VCaP (cell line): ENCODE measurements at regions not wholly inside any gene's neighbourhood (a gene's known extent, or its start where the extent isn't known, plus 50 kb on each side); places are given as distances from the start of the nearest gene placed in this dataset.
A peak's percentile ranks its signal among the peaks of the same experiment; 100 is the strongest.
"Not testable (repeated sequence)": the region's sequence is repeated elsewhere in the genome, so short reads cannot be mapped to it uniquely, and the experiment has no call there.

Experiments used
- H3K27ac ChIP-seq: fragments of 450-650 bp; 2 replicates; pipeline ENCODE4 v1.5.1; 2017
- TF ChIP-seq, protein P1 (sequence below): fragments of 450-650 bp; conservative IDR thresholded peaks from 2 replicates; pipeline ENCODE4 v1.5.1; 2017; ENCODE audit warnings: mild to moderate bottlenecking, moderate library complexity

DNA sequence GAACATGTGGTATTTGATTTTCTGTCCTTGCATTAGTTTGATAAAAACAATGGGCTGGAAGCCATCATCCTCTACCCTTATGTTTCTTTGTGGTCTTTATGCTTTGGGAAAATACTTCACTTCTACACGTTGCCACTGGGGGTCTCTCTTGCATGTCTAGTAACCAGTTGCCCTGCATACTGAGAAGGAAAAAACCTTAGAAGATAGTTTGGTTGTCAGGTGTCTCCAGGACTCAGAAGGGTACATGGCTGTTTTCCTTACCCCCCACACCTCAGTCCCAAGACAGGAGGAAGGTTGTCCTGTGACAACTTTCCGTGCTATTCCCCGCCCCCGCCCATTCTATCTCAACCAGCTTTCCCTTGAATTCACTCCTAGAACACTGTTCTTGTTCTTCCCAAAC lies 62.1 kb upstream of the LANCL3 start:
- H3K27ac ChIP-seq: no peak overlapping the region
- TF ChIP-seq, protein P1, sequence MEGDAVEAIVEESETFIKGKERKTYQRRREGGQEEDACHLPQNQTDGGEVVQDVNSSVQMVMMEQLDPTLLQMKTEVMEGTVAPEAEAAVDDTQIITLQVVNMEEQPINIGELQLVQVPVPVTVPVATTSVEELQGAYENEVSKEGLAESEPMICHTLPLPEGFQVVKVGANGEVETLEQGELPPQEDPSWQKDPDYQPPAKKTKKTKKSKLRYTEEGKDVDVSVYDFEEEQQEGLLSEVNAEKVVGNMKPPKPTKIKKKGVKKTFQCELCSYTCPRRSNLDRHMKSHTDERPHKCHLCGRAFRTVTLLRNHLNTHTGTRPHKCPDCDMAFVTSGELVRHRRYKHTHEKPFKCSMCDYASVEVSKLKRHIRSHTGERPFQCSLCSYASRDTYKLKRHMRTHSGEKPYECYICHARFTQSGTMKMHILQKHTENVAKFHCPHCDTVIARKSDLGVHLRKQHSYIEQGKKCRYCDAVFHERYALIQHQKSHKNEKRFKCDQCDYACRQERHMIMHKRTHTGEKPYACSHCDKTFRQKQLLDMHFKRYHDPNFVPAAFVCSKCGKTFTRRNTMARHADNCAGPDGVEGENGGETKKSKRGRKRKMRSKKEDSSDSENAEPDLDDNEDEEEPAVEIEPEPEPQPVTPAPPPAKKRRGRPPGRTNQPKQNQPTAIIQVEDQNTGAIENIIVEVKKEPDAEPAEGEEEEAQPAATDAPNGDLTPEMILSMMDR: peak; percentile 67

DNA sequence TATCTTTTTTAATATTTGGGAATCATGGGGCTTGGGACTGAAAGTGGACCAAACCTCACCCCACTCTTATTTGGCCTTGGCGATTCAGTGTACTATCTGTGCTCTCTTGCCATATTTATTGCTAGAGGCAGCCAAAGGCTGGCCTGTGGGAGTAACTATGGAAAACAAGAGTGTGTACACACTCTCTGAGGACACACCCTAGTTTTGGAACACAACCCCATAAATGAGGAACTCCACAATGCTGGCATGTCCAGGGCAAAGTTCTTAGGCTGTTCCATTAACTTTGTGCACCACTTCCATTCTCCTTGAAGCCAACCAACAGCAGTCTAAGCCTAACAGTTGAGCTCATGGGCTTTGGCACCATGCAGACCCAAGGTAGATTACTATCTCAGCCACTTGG lies 54.9 kb upstream of the LANCL3 start:
- not testable (repeated sequence) for H3K27ac ChIP-seq

DNA sequence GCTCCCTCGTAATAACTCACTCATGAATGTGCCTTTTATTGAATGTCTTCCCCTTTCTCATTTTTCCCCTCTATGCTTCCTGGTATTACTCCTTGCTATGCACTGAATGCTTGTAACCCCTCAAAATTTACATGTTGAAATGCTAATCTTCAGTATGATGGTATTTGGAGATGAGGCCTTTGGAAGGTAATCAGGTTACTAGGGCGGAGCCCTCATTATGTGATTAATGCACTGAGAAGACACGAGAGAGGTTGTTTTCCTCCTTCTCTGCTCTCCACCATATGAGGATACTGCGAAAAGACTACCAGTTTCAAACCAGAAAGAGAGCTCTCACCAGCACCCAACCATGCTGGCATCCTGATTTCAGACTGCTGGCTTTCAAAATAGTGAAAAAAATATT lies 52.2 kb upstream of the LANCL3 start:
- not testable (repeated sequence) for H3K27ac ChIP-seq

DNA sequence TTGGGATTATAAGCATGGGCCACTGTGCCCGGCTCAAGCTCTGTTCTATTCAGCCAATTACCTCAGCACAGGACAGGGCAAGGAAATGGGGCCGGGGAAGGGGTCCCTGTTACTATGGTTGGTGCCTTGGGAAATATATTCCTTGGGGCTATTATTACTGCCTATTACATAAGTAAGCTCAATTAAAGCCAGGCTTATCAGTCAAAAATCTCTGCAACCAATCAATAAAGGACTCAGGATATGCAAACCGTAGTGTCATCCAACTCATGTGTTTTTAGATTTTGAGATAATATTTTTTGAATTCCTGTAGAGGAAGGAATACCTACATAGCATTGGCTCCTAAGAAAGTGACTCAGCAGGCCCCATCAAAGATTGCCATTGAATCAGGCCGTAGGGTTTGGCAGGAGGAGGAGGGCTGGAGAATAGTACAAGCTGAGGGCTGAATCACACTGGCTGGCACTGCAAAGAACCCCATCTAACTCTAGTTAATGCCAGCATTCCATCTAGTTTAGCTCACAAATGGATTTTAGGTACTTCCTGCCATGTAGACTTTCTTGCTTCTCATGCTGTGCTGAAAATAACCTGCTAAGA lies 50.5 kb upstream of the LANCL3 start:
- not testable (repeated sequence) for H3K27ac ChIP-seq
